Panc1 (cell line): ENCODE measurements at regions not wholly inside any gene's neighbourhood (a gene's known extent, or its start where the extent isn't known, plus 50 kb on each side); places are given as distances from the start of the nearest gene placed in this dataset.

Source experiments
- ATAC-seq: fragments of 200-7000 bp; cut with Tn5 transposase; 2 replicates; pipeline ENCODE4 v1.9.1; 2020; ENCODE audit warnings: mild to moderate bottlenecking, moderate library complexity
- BruUV-seq: library from RNA; stranded (reverse); fragments of 400-500 nt; replicated peaks from 2 replicates; lab custom pipeline; 2021; lab: Mats Ljungman, UMichigan
- CTCF ChIA-PET: fragments of 300-600 bp; sonication (Branson Sonifier 250); formaldehyde crosslinking; loops from one replicate; lab custom pipeline; 2022; ENCODE audit warnings: antibody characterized with exemption; lab: Charles Lee
- POLR2A ChIA-PET: fragments of 300-600 bp; sonication (Branson Sonifier 250); formaldehyde crosslinking; loops from one replicate; lab custom pipeline; 2022; ENCODE audit warnings: antibody characterized with exemption; lab: Charles Lee
- DNase-seq: peaks from one replicate; pipeline ENCODE4 v3.0.0-alpha.2; 2010; ENCODE audit warnings: low read depth, low spot score
- H3K27ac ChIP-seq: 2 replicates; pipeline ENCODE4 v1.5.1; 2011; ENCODE audit warnings: mild to moderate bottlenecking, low read length, inconsistent platforms
- H3K27me3 ChIP-seq: fragments of 200-500 bp; sonication (Bioruptor generic); 2 replicates; pipeline ENCODE4 v1.6.0; 2014; ENCODE audit warnings: low read length, inconsistent platforms; ENCODE audit not compliant: control insufficient read depth, insufficient read depth
- H3K36me3 ChIP-seq: fragments of 200-500 bp; sonication (Bioruptor generic); 2 replicates; pipeline ENCODE4 v1.5.1; 2014; ENCODE audit warnings: inconsistent platforms, mild to moderate bottlenecking, low read length, moderate library complexity; ENCODE audit not compliant: control insufficient read depth, insufficient read depth
- H3K4me1 ChIP-seq: 2 replicates; pipeline ENCODE4 v1.5.1; 2011; ENCODE audit warnings: inconsistent platforms, mild to moderate bottlenecking, low read length, moderate library complexity; ENCODE audit not compliant: control insufficient read depth, insufficient read depth
- H3K4me3 ChIP-seq, 2 experiments: 2 replicates each; pipeline ENCODE4 v1.5.1; 2011 to 2012; ENCODE audit warnings: low read depth in 2 of 2, low read length in 2 of 2, mild to moderate bottlenecking in 2 of 2, inconsistent platforms in 1 of 2, moderate library complexity in 1 of 2
- H3K9me3 ChIP-seq: fragments of 200-500 bp; sonication (Bioruptor generic); 2 replicates; pipeline ENCODE4 v1.5.1; 2014; ENCODE audit warnings: low read depth, mild to moderate bottlenecking, inconsistent platforms, low read length, moderate library complexity; ENCODE audit not compliant: control insufficient read depth, insufficient read depth
- CTCF ChIP-seq: fragments of 450-650 bp; IDR thresholded peaks from 2 replicates; pipeline ENCODE4 v1.5.1; 2017; ENCODE audit warnings: mild to moderate bottlenecking
- POLR2AphosphoS5 ChIP-seq: IDR thresholded peaks from 2 replicates; pipeline ENCODE4 v1.6.1; 2012; ENCODE audit warnings: mild to moderate bottlenecking, low read depth, low read length, moderate library complexity
- REST ChIP-seq, 2 experiments: IDR thresholded peaks; 2 replicates each; pipeline ENCODE4 v1.6.1; 2011 to 2012; ENCODE audit warnings: low read depth in 2 of 2, control low read depth in 1 of 2, low read length in 1 of 2, mild to moderate bottlenecking in 1 of 2, moderate library complexity in 1 of 2; ENCODE audit not compliant: insufficient read depth in 1 of 2
- SIN3A ChIP-seq: IDR thresholded peaks from 2 replicates; pipeline ENCODE4 v1.6.1; 2012; ENCODE audit warnings: low read depth, mild to moderate bottlenecking, low read length, moderate library complexity, borderline replicate concordance; ENCODE audit not compliant: insufficient read depth
- TCF7L2 ChIP-seq: IDR thresholded peaks from 2 replicates; pipeline ENCODE4 v1.6.1; 2011; ENCODE audit warnings: mild to moderate bottlenecking, low read depth, low read length, inconsistent platforms
- in situ Hi-C: cut with HindIII; loops from 2 replicates; pipeline ENCODE4 v1.10.0; 2016; ENCODE audit warnings: low sequenced_read_pairs, low pct_unique_long_range_greater_than_20kb
- intact Hi-C: fragments of 100-400 bp; cut with micrococcal nuclease; formaldehyde crosslinking; loops from one replicate; pipeline ENCODE4 v1.10.0; 2022; ENCODE audit not compliant: unreplicated experiment

- intact Hi-C loops (no loop called here), in situ Hi-C loops (no loop called here)
- Histone ChIP-seq H3K27ac (no peak overlapping the region), H3K36me3 (no peaks in the 10 kb centered on the region), H3K9me3 (no peaks in the 10 kb centered on the region), H3K4me3 (no peak overlapping the region), H3K27me3 (no peaks in the 10 kb centered on the region), H3K4me1 (no peaks in the 10 kb centered on the region)
- ChIA-PET CTCF (no interaction called here), POLR2A (no interaction called here)
- ATAC-seq = no peak
- DNase-seq = no peak
- no TSS peak for BruUV-seq
- TF ChIP-seq TCF7L2 (no peak), CTCF (no peak), SIN3A (no peak), REST (IDR thresholded peaks at IDR 0.05; ENCODE audit: insufficient read depth in 1 of 2, low read depth in 2 of 2, low read length in 1 of 2) (no peak), POLR2AphosphoS5 (no peak)
Measured at GRCh38 chr15:31513178-31513577, 186.5 kb downstream of the KLF13 start.

GRCh38 chr15:31516440-31516839 lies 189.8 kb downstream of the KLF13 start:
- Histone ChIP-seq H3K4me3 (no peak overlapping the region), H3K36me3 (no peaks in the 10 kb centered on the region), H3K27me3 (no peaks in the 10 kb centered on the region), H3K27ac (no peak overlapping the region), H3K9me3 (no peaks in the 10 kb centered on the region), H3K4me1 (no peaks in the 10 kb centered on the region)
- TF ChIP-seq POLR2AphosphoS5 (no peak), SIN3A (no peak), REST (IDR thresholded peaks at IDR 0.05; ENCODE audit: insufficient read depth in 1 of 2, low read depth in 2 of 2, low read length in 1 of 2) (no peak), CTCF (no peak), TCF7L2 (no peak)
- CTCF ChIA-PET = no interaction called here
- BruUV-seq = no TSS peak
- intact Hi-C loops = no loop called here
- DNase-seq (no peak), ATAC-seq (no peak)
- POLR2A ChIA-PET = no interaction called here
- in situ Hi-C loops = no loop called here
